ENCODE measurements at regions not wholly inside any gene's neighbourhood (a gene's known extent, or its start where the extent isn't known, plus 50 kb on each side); places are given as distances from the start of the nearest gene placed in this dataset.

DNA sequence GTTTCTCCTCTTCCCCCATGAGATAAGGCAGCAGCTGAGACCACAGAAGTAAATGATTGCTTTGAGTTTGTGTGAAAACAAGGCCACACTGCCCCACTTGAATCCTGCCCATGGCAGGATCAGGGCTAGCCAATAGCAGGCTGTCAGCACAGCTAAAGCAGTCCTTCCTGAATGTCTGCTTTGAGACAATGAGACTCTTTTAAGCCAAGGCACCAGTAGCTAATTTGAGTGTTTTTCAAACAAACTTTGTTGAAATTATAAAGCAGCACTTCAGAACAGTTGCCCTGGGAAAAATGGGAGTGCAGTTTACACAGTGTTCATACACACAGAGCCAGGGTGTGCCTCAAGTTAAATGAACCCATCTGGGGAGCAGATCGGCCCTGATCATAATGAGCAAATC is 103.5 kb upstream of the OR5AK2 start:
- no peak for TF ChIP-seq EZH2 (IDR thresholded peaks at IDR 0.05; ENCODE audit: borderline replicate concordance, low read length)
- TF ChIP-seq, protein P1, sequence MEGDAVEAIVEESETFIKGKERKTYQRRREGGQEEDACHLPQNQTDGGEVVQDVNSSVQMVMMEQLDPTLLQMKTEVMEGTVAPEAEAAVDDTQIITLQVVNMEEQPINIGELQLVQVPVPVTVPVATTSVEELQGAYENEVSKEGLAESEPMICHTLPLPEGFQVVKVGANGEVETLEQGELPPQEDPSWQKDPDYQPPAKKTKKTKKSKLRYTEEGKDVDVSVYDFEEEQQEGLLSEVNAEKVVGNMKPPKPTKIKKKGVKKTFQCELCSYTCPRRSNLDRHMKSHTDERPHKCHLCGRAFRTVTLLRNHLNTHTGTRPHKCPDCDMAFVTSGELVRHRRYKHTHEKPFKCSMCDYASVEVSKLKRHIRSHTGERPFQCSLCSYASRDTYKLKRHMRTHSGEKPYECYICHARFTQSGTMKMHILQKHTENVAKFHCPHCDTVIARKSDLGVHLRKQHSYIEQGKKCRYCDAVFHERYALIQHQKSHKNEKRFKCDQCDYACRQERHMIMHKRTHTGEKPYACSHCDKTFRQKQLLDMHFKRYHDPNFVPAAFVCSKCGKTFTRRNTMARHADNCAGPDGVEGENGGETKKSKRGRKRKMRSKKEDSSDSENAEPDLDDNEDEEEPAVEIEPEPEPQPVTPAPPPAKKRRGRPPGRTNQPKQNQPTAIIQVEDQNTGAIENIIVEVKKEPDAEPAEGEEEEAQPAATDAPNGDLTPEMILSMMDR (conservative IDR thresholded peaks at IDR 0.05 in 1 of 2, IDR thresholded peaks at IDR 0.05 in 1 of 2; ENCODE audit: extremely low read depth in 1 of 2, insufficient read depth in 1 of 2, low read depth in 1 of 2, low read length in 2 of 2), result no peak

Data from mammary epithelial cell (primary cell).